CD4-positive, alpha-beta T cell treated with Interleukin-15 for 1 hour (primary cell): ENCODE measurements at regions not wholly inside any gene's neighbourhood (a gene's known extent, or its start where the extent isn't known, plus 50 kb on each side); places are given as distances from the start of the nearest gene placed in this dataset.
"Not testable (repeated sequence)": the region's sequence is repeated elsewhere in the genome, so short reads cannot be mapped to it uniquely, and the experiment has no call there.

Experiments used
- DNase-seq: peaks from one replicate; pipeline ENCODE4 v3.0.0-alpha.2; 2020

DNA sequence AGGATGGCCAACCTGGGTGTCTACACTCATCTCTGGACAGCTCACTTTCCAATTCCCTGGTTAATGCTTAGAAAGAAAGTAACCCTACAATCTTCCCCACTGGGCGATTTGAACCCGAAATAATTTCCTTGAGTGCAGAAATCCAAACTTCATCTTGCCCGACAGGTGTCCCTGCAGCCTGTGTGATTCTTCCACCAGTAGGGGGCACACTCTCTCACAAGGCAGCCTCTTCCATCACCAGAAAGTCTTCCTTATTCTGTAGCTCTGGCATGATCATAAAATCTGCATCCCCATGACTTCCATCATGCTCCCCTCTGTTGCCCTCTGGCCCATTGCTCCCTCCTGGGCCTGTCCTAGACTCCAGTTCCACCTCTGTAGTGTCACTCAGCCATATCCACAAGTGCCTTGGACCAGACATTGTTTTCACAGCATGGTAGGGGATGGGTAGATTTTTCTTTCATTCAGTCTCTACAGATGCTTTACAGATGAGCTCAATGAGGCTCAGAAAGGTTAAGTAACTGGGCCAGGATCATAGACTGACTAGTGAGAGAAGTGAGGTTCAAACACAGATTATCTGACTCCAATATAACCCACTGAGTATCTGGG, 170.4 kb upstream of the SPTLC3 start:
- no peak for DNase-seq

DNA sequence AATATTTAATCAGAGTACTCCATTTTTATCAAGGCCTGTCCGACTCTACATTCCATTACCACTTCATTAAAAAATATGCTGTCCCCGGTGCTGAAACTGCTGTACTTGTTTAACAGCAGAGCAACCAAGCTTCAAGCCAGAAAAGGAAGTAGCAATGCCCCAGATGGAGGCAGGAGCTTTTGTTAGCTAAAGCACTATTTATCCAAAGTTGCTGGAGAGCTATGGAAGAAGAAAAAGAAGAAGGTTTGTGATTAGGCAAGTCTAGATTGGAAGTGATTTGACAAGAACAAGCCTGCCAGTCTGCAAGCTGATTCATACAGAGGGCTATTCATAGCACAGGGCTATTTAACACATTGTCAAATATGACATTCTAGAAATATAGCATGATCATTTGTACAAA, 160.9 kb upstream of the SPTLC3 start:
- DNase-seq: no peak

DNA sequence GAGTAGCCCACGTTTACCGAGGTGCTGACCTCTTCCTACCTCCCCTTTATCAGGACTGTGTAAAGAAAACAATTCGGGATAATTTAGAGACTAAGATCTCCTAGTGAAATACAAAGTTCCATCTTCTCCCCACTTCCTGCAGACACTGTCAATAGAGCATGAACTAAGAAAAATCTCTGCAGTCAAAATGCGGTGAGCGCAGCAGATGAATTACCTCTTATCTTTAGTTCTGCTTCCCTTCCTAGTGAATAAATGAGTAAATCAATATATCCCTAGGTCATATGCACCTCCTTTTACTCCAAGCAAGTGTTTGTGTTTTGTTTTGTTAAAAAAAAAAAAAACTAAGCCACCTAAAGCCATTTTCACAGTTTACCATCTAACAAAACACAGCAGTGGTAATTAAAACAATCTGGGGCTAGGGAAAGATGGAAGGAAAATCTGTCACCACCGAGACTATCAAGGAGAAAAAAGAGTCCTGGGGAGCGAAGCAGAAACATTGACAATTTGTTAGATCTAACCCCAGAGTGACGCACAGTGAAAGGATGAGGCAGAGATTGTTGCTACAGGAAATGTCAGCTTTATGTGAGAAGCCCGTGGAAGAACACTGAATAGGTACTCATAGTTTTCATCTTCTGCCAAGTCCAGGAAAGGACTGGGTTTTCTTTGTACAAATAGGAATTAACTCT, 159.4 kb upstream of the SPTLC3 start:
- DNase-seq: no peak

DNA sequence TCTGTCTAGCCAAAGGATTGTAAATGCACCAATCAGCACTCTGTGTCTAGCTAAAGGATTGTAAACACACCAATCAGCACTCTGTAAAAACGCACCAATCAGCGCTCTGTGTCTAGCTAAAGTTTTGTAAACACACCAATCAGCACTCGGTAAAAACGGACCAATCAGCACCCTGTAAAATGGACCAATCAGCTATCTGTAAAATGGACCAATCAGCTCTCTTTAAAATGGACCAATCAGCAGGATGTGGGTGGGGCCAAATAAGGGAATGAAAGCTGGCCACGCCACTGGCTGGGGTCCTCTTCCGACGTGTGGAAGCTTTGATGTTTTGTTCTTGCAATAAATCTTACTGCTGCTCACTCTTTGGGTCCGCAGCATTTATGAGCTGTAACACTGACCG, 151.1 kb upstream of the SPTLC3 start:
- DNase-seq: not testable (repeated sequence)

DNA sequence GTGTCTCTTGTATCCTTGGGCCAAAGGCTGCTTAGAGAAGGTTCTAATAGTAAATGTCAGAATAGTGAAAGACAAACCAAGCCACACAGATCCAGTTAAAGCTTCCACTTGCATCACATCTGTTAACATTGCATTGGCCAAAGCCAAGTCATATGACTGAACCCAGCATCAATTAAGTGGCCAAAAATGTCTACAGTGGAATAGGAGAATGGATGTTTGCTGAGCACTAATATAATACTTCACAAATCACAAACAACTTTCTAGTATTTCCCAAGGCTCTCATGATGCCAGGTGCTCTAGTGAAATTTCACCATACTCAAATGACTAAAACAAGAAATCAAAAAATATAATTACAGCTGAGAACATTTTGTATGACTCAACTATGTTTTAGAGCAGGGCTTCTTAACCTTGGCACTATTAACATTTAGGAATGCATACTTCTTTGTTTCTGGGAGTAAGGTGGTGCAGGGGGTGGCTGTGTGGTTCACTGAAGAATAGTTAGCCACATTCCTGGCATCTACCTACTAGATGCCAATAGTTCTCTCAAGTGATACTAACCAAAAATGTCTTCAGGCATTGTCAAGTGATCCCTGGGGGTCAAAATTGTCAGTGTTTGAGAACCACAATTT, 148.0 kb upstream of the SPTLC3 start:
- no peak for DNase-seq

DNA sequence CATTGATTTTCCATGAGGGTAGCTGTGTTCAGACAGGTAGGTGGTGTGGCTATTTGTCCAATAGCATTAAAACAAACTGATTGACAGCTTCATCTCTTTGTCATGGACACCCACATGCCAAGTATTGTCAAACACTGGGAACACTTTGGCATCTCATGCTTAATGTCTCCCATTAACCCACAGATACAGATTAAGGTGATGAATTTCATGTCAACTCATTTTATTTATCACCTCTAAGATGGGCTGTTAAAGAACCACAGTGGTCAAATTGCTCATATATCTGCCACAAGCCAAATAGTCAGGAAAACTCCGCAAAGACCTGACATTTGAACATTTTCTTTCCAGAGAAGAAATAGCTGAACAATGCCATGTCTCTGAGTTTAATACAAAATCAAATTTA, 139.1 kb upstream of the SPTLC3 start:
- DNase-seq: no peak

DNA sequence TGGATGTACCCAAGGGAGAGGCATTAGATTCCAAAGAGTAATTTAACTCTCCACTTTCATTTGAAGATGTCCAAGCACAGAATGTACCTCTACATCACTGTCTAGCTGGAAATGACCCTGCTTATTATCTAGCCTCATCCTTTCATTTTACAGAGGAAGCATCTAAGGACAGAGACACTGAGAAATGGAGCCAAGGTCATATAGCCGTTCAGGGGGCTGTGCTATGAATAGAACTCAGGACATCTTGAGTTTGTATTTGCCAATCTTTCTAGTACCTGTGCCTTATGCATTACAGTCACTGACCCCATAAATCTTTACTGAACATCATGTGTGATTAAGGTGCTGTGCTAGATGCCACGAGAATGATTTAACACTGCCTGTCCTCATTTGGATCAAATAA, 138.2 kb upstream of the SPTLC3 start:
- no peak for DNase-seq

DNA sequence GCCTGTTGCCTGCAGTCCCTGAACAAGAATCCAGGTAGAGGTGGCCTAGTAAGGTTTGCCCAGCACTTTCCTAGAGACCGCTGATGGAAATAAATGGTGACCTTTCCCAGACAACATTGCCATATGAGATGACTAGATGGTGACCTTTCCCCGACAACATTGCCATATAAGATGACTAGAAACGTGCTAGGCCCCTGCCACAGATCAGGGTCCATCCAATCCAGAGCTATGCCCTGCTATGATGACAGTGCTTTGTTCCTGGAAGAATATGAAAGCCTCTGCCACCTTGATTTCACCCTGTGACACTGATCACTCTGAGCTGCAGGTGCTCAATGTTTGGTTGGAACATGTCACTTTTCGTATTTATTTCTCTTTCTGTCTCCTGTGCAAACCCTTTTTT, 133.8 kb upstream of the SPTLC3 start:
- DNase-seq: no peak

DNA sequence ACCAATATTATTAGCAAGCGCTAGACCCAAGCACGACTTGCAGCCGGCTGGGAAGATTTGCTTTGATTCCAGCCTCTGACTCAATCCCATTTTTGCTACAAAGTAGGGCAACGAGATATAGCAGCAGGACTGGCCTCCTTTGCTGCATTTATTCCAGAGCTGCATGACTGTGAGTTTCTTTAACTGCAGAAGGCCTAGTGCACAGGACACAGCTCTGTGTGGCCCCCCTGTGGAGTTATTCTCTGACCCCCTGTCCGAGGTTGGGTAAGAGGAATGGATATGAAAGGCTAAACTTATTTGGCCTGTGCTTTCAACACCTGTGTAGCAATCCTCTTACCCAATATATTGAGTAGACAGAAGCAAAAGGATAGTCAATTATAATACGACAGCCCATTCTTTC, 133.3 kb upstream of the SPTLC3 start:
- DNase-seq: no peak

DNA sequence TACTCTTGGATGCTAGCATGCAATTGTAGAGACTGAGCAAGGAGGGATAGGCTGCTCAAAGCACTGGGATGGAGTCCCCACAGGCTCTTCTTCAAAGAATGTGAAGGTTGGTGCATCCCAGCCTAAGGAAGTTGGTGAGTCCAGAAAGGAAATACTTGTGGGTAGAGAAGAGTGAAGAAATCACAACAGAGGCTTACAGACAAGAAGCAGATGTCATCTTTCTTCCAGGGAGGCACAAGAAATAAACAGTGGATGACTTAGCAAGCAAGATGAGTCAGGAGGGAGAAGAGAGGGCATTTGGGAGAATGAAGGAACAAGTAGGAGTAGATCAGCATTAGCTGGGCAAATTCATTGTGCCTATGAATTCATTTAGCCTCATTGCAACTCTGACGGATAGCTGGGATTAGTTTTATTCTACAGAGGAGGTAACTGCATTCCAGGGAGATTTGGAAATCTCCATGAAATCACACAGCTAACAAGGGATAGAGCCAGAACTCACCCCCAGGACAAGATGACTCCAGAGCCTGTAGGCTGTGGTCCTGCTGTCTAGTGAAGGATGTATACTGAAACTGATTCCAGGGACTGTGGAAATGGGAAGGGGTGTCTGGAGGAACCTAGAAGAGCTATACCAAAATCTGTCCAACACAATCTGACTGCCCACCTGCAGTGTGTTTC, 125.8 kb upstream of the SPTLC3 start:
- DNase-seq: no peak

DNA sequence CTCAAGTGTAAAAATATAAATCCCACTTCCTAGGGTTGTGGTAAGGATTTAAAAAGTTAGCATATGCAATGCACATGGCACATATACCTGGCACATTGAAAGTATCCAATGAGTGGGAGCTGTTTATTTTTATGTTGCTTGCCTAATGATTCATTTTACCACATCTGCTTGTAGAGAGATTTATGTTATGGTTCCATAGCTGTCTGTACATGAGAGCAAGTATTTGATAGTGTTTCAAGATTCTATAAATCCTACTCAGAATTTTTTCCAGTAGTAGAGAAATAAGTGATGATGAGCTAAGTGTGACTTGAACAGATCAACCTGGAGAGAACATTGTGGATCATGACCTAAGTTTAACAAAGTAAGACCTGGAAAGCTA, 125.3 kb upstream of the SPTLC3 start:
- no peak for DNase-seq

DNA sequence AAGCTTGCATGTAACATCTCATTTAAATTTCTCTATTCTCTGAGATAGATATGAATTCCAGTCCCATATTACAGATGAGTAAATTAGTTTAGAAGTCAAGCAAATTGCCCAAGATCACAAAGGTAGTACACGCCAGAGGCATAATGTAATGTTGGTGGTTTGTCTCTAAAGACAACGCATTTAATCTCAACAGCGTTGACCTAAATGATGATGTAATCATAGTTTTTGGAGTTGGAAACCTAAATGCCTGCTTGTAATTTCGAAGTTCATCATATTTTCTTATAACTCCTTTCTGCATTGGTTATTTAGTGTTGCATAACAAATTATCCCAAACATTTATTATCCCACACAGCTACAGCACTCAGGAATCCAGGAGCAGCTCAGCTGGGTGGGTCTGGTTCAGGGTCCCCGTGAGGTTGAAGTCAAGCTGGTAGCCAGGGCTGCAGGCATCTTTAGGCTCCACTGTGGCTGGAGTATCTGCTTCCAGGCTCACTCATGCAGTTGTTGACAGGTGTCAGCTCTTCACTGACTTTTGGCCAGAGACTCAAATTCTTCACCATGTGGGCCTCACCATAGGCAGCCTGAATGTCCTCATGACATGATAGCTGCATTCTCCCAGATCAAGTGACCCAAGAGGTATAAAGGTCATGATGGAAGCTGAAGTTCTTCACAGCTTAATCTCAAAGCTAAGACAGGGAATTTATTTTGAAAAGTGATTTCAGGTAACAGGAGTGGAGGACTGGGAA, 122.0 kb upstream of the SPTLC3 start:
- no peak for DNase-seq

DNA sequence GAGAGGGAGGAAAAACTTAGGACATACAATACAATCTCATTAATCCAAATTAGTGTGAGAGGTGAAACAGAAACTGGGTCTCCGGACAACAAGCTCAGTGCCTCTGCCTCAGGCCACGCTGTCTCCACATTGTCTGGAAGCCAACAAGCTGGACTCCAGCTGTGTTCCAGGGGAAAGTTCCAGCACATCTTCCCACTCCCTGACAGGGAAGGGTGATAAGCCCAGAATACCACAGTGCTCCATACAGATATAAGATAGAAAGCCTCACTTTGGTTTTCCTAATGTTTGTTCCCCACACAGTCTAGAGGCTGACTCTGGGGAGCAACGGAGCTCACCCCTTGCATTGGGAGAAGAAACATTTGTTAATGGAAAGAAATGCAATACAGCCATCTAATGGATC, 117.1 kb upstream of the SPTLC3 start:
- DNase-seq: no peak

DNA sequence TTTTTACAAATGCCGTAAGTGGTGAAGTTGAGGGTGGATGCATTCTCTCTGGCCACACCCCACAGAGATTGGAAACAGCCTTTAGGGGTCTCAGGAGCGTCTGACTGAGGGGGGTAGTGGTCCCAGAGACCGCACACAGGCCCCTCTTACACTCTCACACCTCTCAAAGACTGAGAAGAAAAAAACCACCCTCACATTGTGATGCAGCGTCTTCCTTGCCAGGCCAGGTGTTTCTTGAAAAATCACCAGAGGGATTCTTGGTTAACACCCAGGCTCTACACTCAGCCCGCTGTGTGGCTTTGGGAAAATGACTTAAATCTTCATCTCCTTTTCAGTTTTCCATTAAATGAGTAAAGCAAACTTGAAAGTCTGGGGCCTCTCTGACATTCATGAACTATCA, 115.8 kb upstream of the SPTLC3 start:
- DNase-seq: no peak

DNA sequence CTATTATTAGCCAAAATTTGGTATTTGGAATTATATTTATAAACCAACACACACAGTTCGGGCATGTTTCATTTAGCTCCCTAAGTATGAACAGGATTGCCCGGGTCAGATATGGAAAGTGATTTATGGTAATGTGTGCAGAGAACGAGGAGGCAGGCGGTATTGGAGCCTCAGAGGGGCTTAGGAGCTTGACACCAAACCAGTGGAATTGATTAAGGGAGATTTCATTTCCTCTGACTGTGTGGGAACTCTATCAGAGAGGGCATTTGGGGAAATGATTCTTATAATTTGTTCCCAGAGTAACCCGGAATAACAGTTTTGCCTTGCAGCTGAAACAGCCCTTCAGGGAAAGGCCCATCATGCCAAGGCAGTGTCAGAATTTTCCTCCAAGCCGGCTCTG, 115.1 kb upstream of the SPTLC3 start:
- DNase-seq: no peak

DNA sequence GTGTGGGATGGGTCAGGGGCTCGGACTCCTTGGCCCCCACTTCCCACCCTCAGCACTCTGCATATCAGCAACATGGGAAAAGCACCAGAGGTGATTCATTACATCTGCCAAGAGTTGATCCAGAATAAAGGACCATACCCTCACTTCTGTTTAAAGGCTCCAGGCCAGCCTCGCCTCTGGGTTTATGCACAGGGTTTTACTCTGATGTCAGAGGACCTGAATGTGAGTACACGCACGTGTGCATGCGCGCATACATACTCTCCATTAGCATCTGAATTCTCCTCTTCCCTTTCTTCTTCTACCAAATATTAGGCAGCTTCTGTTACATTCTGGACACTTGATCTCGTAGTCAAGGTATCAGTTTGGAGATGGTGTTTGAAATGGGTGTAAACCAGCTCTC, 114.7 kb upstream of the SPTLC3 start:
- DNase-seq: no peak

DNA sequence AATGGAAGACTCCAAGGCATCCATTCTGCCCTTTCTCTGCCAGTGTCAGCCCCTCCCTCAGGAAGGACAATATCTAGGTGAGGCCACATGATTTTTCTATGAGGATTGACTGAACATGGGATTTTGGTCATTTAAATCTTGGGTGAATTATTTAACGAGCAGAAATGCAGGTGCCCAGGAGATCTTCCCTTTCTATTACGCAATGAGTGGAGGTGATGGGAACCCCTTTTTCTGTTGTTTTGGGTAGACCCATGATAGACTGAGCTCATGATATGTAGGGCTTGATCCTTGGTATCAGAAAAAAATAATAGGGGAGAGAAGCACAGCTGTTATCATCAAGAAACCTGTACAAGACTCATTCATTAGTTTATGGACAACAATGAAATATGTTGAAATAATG, 112.6 kb upstream of the SPTLC3 start:
- no peak for DNase-seq

DNA sequence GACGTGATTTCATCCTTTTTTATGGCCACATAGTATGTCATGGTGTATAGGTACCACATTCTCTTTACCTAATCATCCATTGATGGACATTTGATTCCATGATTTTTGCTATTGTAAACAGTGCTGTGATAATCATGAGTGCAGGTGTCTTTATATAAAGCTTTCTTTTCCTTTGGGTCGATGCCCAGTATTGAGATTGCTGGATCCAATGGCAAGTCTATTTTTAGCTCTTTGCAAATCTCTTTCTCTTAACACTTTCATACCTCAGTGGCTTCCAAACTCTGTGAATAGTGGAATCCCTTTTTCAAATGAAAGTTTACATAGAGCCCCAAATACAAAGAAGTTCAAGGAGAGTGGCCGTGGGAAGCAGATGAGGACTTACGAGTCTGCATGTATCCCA, 105.8 kb upstream of the SPTLC3 start:
- no peak for DNase-seq

DNA sequence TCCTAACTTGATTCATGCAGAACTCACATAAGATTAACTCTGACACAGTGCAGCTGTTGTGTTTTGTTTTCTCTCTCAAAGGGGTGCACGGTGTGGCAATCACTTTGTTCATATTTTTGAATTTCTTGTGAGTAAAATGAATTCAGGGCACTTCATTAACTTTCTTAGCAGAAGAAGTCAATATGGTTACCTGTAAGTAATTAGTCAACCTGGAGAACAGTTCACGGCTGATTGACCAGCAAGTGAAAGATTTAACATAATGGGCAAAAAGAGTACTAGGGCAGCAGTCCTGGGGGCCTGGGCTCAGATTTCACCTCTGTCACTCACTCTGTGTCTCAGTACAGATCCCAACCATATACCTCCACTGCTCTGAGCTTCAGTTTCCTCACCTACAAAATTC, 102.4 kb upstream of the SPTLC3 start:
- no peak for DNase-seq

DNA sequence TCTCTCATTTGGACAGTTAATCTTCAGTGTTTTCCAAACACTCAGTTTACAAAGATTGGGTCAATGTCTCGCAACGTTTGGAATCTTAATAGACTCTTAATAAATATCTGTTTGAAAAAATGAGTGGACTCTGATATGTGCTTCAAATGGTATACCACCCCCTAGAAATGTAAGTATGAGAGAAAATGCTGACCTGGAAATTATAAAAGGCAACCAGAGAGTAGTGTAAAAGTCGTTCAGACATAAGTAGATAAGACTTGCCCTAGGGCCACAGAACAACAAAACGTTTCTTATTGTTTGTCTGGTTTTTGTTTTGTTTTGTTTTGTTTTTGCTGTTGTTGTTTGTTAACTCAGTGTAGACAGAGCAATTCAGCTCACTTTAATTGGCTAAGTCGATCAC, 97.4 kb upstream of the SPTLC3 start:
- no peak for DNase-seq

DNA sequence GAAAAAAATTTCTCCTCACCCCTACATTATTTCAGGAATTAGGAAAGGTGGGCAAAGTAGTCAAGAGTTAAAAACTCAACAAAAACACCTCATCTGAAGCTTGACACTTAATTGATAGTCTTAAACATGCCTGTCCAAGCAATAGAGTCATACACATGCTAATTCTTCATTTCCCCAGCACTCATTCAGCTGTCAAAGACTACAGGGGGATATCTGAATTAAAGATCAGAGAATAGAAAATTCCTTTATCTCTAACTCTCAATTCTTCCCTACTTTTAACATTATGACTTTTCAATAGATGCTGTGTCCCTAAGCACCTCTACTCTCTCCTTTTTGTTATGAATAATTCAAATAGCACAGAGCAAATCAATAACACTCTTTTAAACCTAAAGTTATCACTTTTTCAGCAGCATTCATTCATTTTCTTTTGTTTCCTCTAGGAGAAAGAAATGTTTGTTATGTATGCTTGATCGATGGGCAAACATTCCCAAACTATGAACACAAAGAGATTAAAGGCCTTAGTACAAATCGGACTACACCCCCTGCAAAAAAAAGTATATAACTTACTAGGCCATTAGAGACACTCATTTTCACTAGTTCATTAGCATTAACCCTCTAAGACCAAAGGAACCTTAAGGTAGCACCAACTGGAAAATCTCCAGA, 94.9 kb upstream of the SPTLC3 start:
- no peak for DNase-seq

DNA sequence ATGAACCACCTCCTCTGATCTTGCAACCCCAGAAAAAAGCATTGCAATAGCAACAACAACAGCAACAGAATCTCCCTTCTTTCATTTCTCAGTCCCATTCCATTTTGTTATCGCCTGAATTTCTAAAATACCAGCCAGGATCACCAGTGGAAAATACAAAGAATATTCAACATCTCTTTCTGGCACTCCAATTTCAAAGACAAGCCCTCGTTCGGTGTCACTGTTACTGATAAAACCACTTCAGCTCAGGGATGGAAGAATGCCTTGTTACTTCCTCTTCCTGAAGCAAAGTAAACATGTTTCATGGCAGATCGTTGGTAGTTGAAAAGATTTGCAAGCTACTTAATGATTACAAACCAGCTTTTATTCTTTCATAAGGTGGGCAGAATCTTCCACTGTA, 94.0 kb upstream of the SPTLC3 start:
- no peak for DNase-seq

DNA sequence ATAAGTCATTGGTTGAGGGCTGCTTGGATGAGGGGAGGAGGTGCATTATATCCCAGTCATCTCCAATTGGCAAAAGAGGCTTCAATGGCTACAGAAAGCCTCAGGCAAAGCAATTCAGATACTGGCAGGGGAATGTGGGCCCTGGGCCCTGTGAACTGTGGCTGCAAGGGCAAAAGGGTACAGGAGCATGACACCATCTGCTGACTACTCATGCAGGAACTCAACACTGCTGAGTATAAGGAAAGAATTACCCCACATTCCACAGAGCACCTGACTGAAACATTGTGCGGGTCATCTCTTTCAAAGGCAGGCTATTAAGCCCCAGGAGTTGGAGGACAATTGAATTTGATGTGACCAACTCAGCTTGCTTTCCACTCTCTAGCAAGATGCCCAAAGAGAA, 92.1 kb upstream of the SPTLC3 start:
- no peak for DNase-seq
